ENCODE measurements at regions not wholly inside any gene's neighbourhood (a gene's known extent, or its start where the extent isn't known, plus 50 kb on each side); places are given as distances from the start of the nearest gene placed in this dataset.
"Not testable (repeated sequence)": the region's sequence is repeated elsewhere in the genome, so short reads cannot be mapped to it uniquely, and the experiment has no call there.

GRCh38 chr2:41152318-41152717 lies 700.4 kb upstream of the SLC8A1 start:
- Mint-ChIP-seq H3K27ac (no peak overlapping the region), H3K4me1 (ENCODE audit: low read depth) (no peaks in the 10 kb centered on the region), H3K27me3 (ENCODE audit: low read depth) (no peaks in the 10 kb centered on the region), H3K9me3 (peaks cover 6% of the 10 kb centered on the region), H3K36me3 (ENCODE audit: low read depth) (no peaks in the 10 kb centered on the region), H3K4me3 (no peak overlapping the region)

- peak overlapping the region; percentile 6 for H3K27ac Mint-ChIP-seq
- peaks cover 7% of the 10 kb centered on the region for H3K9me3 Mint-ChIP-seq
- no peaks in the 10 kb centered on the region for H3K36me3 Mint-ChIP-seq (ENCODE audit: low read depth)
- H3K27me3 Mint-ChIP-seq (ENCODE audit: low read depth), result no peaks in the 10 kb centered on the region
- H3K4me1 Mint-ChIP-seq (ENCODE audit: low read depth), result peaks cover 3% of the 10 kb centered on the region
- no peak overlapping the region for H3K4me3 Mint-ChIP-seq
These were observed 708.5 kb upstream of the SLC8A1 start for GRCh38 chr2:41160439-41160838.

- Mint-ChIP-seq H3K9me3 (no peaks in the 10 kb centered on the region), H3K4me3 (no peak overlapping the region), H3K4me1 (ENCODE audit: low read depth) (no peaks in the 10 kb centered on the region), H3K27ac (no peak overlapping the region), H3K27me3 (ENCODE audit: low read depth) (no peaks in the 10 kb centered on the region), H3K36me3 (ENCODE audit: low read depth) (no peaks in the 10 kb centered on the region)
These were observed 715.1 kb upstream of the SLC8A1 start for GRCh38 chr2:41167014-41167413.

GRCh38 chr2:41169744-41170143 lies 717.9 kb upstream of the SLC8A1 start:
- H3K4me3 Mint-ChIP-seq, result no peak overlapping the region
- H3K36me3 Mint-ChIP-seq (ENCODE audit: low read depth), result no peaks in the 10 kb centered on the region
- H3K27me3 Mint-ChIP-seq (ENCODE audit: low read depth), result no peaks in the 10 kb centered on the region
- no peak overlapping the region for H3K27ac Mint-ChIP-seq
- no peaks in the 10 kb centered on the region for H3K9me3 Mint-ChIP-seq
- no peaks in the 10 kb centered on the region for H3K4me1 Mint-ChIP-seq (ENCODE audit: low read depth)

- no peak overlapping the region for H3K4me3 Mint-ChIP-seq
- no peaks in the 10 kb centered on the region for H3K9me3 Mint-ChIP-seq
- H3K27me3 Mint-ChIP-seq (ENCODE audit: low read depth), result no peaks in the 10 kb centered on the region
- H3K36me3 Mint-ChIP-seq (ENCODE audit: low read depth), result no peaks in the 10 kb centered on the region
- H3K4me1 Mint-ChIP-seq (ENCODE audit: low read depth), result no peaks in the 10 kb centered on the region
- H3K27ac Mint-ChIP-seq, result no peak overlapping the region
These were observed 718.7 kb upstream of the SLC8A1 start for GRCh38 chr2:41170589-41170988.

GRCh38 chr2:41180387-41180786 lies 728.5 kb upstream of the SLC8A1 start:
- Mint-ChIP-seq H3K27ac (no peak overlapping the region), H3K4me1 (ENCODE audit: low read depth) (no peaks in the 10 kb centered on the region), H3K9me3 (peaks cover 5% of the 10 kb centered on the region), H3K36me3 (ENCODE audit: low read depth) (no peaks in the 10 kb centered on the region), H3K27me3 (ENCODE audit: low read depth) (no peaks in the 10 kb centered on the region), H3K4me3 (no peak overlapping the region)

- Mint-ChIP-seq H3K9me3 (peaks cover 5% of the 10 kb centered on the region), H3K4me3 (no peak overlapping the region), H3K36me3 (ENCODE audit: low read depth) (no peaks in the 10 kb centered on the region), H3K4me1 (ENCODE audit: low read depth) (no peaks in the 10 kb centered on the region), H3K27ac (no peak overlapping the region), H3K27me3 (ENCODE audit: low read depth) (no peaks in the 10 kb centered on the region)
These were observed 731.1 kb upstream of the SLC8A1 start for GRCh38 chr2:41182961-41183360.

GRCh38 chr2:41187376-41188122 lies 735.7 kb upstream of the SLC8A1 start:
- no peak overlapping the region for H3K4me3 Mint-ChIP-seq
- no peaks in the 10 kb centered on the region for H3K4me1 Mint-ChIP-seq (ENCODE audit: low read depth)
- H3K36me3 Mint-ChIP-seq (ENCODE audit: low read depth), result no peaks in the 10 kb centered on the region
- no peaks in the 10 kb centered on the region for H3K9me3 Mint-ChIP-seq
- H3K27me3 Mint-ChIP-seq (ENCODE audit: low read depth), result no peaks in the 10 kb centered on the region
- H3K27ac Mint-ChIP-seq, result no peak overlapping the region

- no peak overlapping the region for H3K27ac Mint-ChIP-seq
- H3K27me3 Mint-ChIP-seq (ENCODE audit: low read depth), result no peaks in the 10 kb centered on the region
- H3K4me3 Mint-ChIP-seq, result no peak overlapping the region
- H3K36me3 Mint-ChIP-seq (ENCODE audit: low read depth), result no peaks in the 10 kb centered on the region
- no peaks in the 10 kb centered on the region for H3K9me3 Mint-ChIP-seq
- H3K4me1 Mint-ChIP-seq (ENCODE audit: low read depth), result no peaks in the 10 kb centered on the region
These were observed 742.3 kb upstream of the SLC8A1 start for GRCh38 chr2:41194230-41194629.

GRCh38 chr2:41197781-41198180 lies 745.9 kb upstream of the SLC8A1 start:
- no peaks in the 10 kb centered on the region for H3K4me1 Mint-ChIP-seq (ENCODE audit: low read depth)
- H3K27me3 Mint-ChIP-seq (ENCODE audit: low read depth), result no peaks in the 10 kb centered on the region
- no peak overlapping the region for H3K27ac Mint-ChIP-seq
- no peaks in the 10 kb centered on the region for H3K9me3 Mint-ChIP-seq
- no peak overlapping the region for H3K4me3 Mint-ChIP-seq
- H3K36me3 Mint-ChIP-seq (ENCODE audit: low read depth), result no peaks in the 10 kb centered on the region

- no peaks in the 10 kb centered on the region for H3K36me3 Mint-ChIP-seq (ENCODE audit: low read depth)
- H3K4me3 Mint-ChIP-seq, result no peak overlapping the region
- no peaks in the 10 kb centered on the region for H3K4me1 Mint-ChIP-seq (ENCODE audit: low read depth)
- H3K27me3 Mint-ChIP-seq (ENCODE audit: low read depth), result no peaks in the 10 kb centered on the region
- peaks cover 3% of the 10 kb centered on the region for H3K9me3 Mint-ChIP-seq
- H3K27ac Mint-ChIP-seq, result no peak overlapping the region
These were observed 747.4 kb upstream of the SLC8A1 start for GRCh38 chr2:41199334-41199733.

- H3K4me1 Mint-ChIP-seq (ENCODE audit: low read depth), result no peaks in the 10 kb centered on the region
These were observed 752.4 kb upstream of the SLC8A1 start for GRCh38 chr2:41204315-41204714.

GRCh38 chr2:41206004-41206403 lies 754.1 kb upstream of the SLC8A1 start:
- Mint-ChIP-seq H3K36me3 (ENCODE audit: low read depth) (no peaks in the 10 kb centered on the region), H3K27ac (no peak overlapping the region), H3K4me1 (ENCODE audit: low read depth) (no peaks in the 10 kb centered on the region), H3K27me3 (ENCODE audit: low read depth) (no peaks in the 10 kb centered on the region), H3K4me3 (no peak overlapping the region), H3K9me3 (peaks cover 3% of the 10 kb centered on the region)

More at GRCh38 chr2:41204315-41204714, 752.4 kb upstream of the SLC8A1 start:
- H3K4me3 Mint-ChIP-seq, result no peak overlapping the region
- no peaks in the 10 kb centered on the region for H3K27me3 Mint-ChIP-seq (ENCODE audit: low read depth)
- peaks cover 3% of the 10 kb centered on the region for H3K9me3 Mint-ChIP-seq
- no peaks in the 10 kb centered on the region for H3K36me3 Mint-ChIP-seq (ENCODE audit: low read depth)
- no peak overlapping the region for H3K27ac Mint-ChIP-seq

- H3K27ac Mint-ChIP-seq, result no peak overlapping the region
These were observed 755.7 kb upstream of the SLC8A1 start for GRCh38 chr2:41207578-41207977.

GRCh38 chr2:41210030-41210429 lies 758.1 kb upstream of the SLC8A1 start:
- H3K36me3 Mint-ChIP-seq (ENCODE audit: low read depth); H3K27ac Mint-ChIP-seq; H3K9me3 Mint-ChIP-seq; H3K4me3 Mint-ChIP-seq; H3K4me1 Mint-ChIP-seq (ENCODE audit: low read depth); H3K27me3 Mint-ChIP-seq (ENCODE audit: low read depth): not testable (repeated sequence)

More at GRCh38 chr2:41207578-41207977, 755.7 kb upstream of the SLC8A1 start:
- Mint-ChIP-seq H3K27me3 (ENCODE audit: low read depth) (no peaks in the 10 kb centered on the region), H3K4me1 (ENCODE audit: low read depth) (no peaks in the 10 kb centered on the region), H3K9me3 (peaks cover 3% of the 10 kb centered on the region), H3K36me3 (ENCODE audit: low read depth) (no peaks in the 10 kb centered on the region), H3K4me3 (no peak overlapping the region)

- Mint-ChIP-seq H3K4me1 (ENCODE audit: low read depth) (no peaks in the 10 kb centered on the region), H3K4me3 (no peak overlapping the region), H3K36me3 (ENCODE audit: low read depth) (no peaks in the 10 kb centered on the region), H3K27ac (no peak overlapping the region), H3K9me3 (peaks cover 6% of the 10 kb centered on the region), H3K27me3 (ENCODE audit: low read depth) (no peaks in the 10 kb centered on the region)
These were observed 765.1 kb upstream of the SLC8A1 start for GRCh38 chr2:41216978-41217377.

Measured in T-helper 1 cell treated with Interleukin-12 subunit alpha and Interleukin-12 subunit beta and Interleukin-4 antibody, amounts not matched to agents 30 μg/mL and 1 μg/mL, for 36 hours (primary cell).